RWPE2 (cell line): ENCODE measurements at regions not wholly inside any gene's neighbourhood (a gene's known extent, or its start where the extent isn't known, plus 50 kb on each side); places are given as distances from the start of the nearest gene placed in this dataset.
A peak's percentile ranks its signal among the peaks of the same experiment; 100 is the strongest.

Experiments
- ATAC-seq: fragments of 200-7000 bp; cut with Tn5 transposase; 3 replicates; pipeline ENCODE4 v1.9.1; 2021; ENCODE audit warnings: low read depth
- DNase-seq: peaks from one replicate; pipeline ENCODE4 v3.0.0-alpha.2; 2020; ENCODE audit warnings: low spot score
- H3K27ac ChIP-seq: fragments of 450-650 bp; 2 replicates; pipeline ENCODE4 v1.5.1; 2017; ENCODE audit warnings: mild to moderate bottlenecking; ENCODE audit not compliant: poor library complexity, severe bottlenecking
- H3K27me3 ChIP-seq: fragments of 250-450 bp; sonication (Bioruptor Pico); 2 replicates; pipeline ENCODE4 v1.5.1; 2021; ENCODE audit warnings: mild to moderate bottlenecking, moderate library complexity; ENCODE audit not compliant: insufficient read depth, poor library complexity, severe bottlenecking
- H3K36me3 ChIP-seq: fragments of 250-450 bp; sonication (Bioruptor Pico); 2 replicates; pipeline ENCODE4 v1.5.1; 2020; ENCODE audit warnings: low read depth, mild to moderate bottlenecking, moderate library complexity
- H3K4me1 ChIP-seq: fragments of 250-450 bp; sonication (Bioruptor Pico); 2 replicates; pipeline ENCODE4 v1.5.1; 2021; ENCODE audit warnings: mild to moderate bottlenecking, moderate library complexity; ENCODE audit not compliant: insufficient read depth, poor library complexity, severe bottlenecking
- H3K4me3 ChIP-seq: fragments of 250-450 bp; sonication (Bioruptor Pico); 2 replicates; pipeline ENCODE4 v1.5.1; 2021; ENCODE audit warnings: mild to moderate bottlenecking, moderate library complexity; ENCODE audit not compliant: severe bottlenecking
- H3K9me3 ChIP-seq: fragments of 250-450 bp; sonication (Bioruptor Pico); 2 replicates; pipeline ENCODE4 v1.5.1; 2021; ENCODE audit warnings: mild to moderate bottlenecking, moderate library complexity; ENCODE audit not compliant: severe bottlenecking
- TF ChIP-seq, protein P1 (sequence below): fragments of 450-650 bp; IDR thresholded peaks from one replicate; pipeline ENCODE4 v1.5.1; 2017; ENCODE audit warnings: mild to moderate bottlenecking, moderate library complexity; ENCODE audit not compliant: poor library complexity, severe bottlenecking

DNA sequence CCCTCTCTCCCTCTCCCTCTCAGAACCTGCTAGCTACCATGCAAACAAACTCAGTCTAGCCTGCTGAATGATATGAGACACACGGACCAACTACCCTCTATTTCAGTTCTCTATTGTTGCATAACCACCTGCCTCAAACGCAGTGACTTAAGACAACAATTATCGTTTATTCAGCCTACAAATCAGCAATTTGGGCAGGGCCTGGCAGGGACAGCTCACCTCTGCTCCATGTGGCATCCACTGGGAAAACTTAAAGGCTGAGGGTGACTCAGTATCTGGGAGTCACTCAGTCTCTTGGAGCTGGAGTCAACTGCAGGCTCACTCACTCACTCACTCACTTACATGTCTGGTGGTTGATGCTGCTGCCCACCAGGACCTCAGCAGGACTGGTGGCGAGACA lies 121.3 kb downstream of the SEC16B start:
- no peaks in the 10 kb centered on the region for H3K27me3 ChIP-seq
- H3K4me3 ChIP-seq, result no peak overlapping the region
- H3K36me3 ChIP-seq, result no peaks in the 10 kb centered on the region
- TF ChIP-seq, protein P1, sequence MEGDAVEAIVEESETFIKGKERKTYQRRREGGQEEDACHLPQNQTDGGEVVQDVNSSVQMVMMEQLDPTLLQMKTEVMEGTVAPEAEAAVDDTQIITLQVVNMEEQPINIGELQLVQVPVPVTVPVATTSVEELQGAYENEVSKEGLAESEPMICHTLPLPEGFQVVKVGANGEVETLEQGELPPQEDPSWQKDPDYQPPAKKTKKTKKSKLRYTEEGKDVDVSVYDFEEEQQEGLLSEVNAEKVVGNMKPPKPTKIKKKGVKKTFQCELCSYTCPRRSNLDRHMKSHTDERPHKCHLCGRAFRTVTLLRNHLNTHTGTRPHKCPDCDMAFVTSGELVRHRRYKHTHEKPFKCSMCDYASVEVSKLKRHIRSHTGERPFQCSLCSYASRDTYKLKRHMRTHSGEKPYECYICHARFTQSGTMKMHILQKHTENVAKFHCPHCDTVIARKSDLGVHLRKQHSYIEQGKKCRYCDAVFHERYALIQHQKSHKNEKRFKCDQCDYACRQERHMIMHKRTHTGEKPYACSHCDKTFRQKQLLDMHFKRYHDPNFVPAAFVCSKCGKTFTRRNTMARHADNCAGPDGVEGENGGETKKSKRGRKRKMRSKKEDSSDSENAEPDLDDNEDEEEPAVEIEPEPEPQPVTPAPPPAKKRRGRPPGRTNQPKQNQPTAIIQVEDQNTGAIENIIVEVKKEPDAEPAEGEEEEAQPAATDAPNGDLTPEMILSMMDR, result no peak
- H3K27ac ChIP-seq, result peak overlapping the region; percentile 35
- H3K9me3 ChIP-seq, result no peaks in the 10 kb centered on the region
- ATAC-seq (peak; percentile 83), DNase-seq (no peak)
- H3K4me1 ChIP-seq, result no peaks in the 10 kb centered on the region

DNA sequence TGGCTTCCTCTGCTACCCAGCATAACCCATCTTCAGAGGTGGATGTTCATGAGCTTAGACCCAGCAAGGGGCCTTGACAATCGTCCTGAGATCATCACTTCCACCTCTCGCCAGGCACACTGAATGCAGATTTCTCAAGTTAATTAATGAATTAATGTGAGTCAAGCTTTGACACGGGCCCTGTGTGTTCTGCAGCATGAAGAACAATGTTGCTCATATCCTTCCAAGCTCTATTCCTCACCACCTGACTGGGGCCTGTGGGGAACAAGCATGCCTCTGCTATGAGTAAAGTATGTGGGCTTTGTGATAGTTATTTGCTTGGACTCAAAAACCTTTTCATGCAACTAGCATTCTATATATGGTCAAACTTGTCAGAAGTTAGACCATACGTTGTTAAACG lies 122.0 kb downstream of the SEC16B start:
- ATAC-seq, result peak; percentile 91
- H3K27ac ChIP-seq, result peak overlapping the region; percentile 35
- no peaks in the 10 kb centered on the region for H3K36me3 ChIP-seq
- no peaks in the 10 kb centered on the region for H3K9me3 ChIP-seq
- no peaks in the 10 kb centered on the region for H3K27me3 ChIP-seq
- TF ChIP-seq, protein P1, result no peak
- no peaks in the 10 kb centered on the region for H3K4me1 ChIP-seq
- no peak overlapping the region for H3K4me3 ChIP-seq
- no peak for DNase-seq

DNA sequence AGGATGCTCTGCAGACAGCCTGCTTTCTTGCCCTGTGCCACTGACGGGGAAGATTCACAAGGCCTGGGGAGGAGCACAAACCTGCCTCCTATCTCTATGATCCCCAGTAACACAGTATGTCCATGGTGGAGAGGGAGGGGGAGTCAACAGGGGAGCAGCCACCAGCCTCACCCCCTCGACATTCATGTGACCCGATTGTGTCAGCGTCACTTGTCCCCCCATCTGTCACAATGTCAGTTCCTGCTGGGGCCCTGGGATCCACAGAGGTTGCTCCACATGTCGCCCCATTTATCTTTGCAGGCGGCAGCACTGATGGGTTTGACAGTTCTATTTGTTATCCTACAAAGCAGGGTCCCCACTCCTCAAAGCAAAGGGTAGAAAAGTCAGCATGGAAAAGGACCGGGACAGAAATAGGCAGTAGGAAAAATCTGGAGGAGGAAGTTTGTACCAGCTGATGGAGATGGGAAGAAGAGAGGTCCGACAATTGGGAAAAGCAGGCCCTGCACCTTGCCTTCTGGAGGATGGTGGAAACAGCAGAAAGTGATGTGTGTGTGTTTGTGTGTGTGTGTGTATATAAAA lies 130.9 kb downstream of the SEC16B start:
- H3K4me3 ChIP-seq, result no peak overlapping the region
- H3K27me3 ChIP-seq, result no peaks in the 10 kb centered on the region
- TF ChIP-seq, protein P1, result no peak
- H3K27ac ChIP-seq, result no peak overlapping the region
- DNase-seq (no peak), ATAC-seq (no peak)
- no peaks in the 10 kb centered on the region for H3K9me3 ChIP-seq
- no peaks in the 10 kb centered on the region for H3K4me1 ChIP-seq
- H3K36me3 ChIP-seq, result no peaks in the 10 kb centered on the region

DNA sequence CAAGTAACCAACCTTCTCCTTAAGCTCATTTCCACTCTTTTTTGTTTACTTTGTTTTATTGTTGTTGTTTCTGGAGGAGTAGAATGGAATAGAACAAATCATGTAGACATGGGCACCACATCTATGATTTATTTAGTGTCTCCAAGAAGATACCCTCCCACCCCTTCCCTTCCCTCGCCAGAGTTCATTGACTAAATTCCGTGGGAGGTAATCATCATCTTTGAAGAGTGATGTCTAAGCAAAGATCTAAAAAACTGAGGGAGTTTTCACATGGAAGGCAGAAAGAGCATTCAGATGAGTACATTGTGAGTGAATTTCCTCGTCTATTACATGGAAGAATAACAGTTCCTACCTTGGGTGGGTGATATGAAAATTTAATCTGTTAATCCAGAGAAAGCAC lies 136.2 kb downstream of the SEC16B start:
- ATAC-seq, result no peak

More for the DNA sequence above, 136.2 kb downstream of the SEC16B start:
- no peak for DNase-seq
- H3K27me3 ChIP-seq, result no peaks in the 10 kb centered on the region
- H3K4me3 ChIP-seq, result no peak overlapping the region
- TF ChIP-seq, protein P1, result no peak
- H3K9me3 ChIP-seq, result no peaks in the 10 kb centered on the region
- no peaks in the 10 kb centered on the region for H3K4me1 ChIP-seq
- H3K27ac ChIP-seq, result no peak overlapping the region
- no peaks in the 10 kb centered on the region for H3K36me3 ChIP-seq
